ENCODE measurements at regions not wholly inside any gene's neighbourhood (a gene's known extent, or its start where the extent isn't known, plus 50 kb on each side); places are given as distances from the start of the nearest gene placed in this dataset.

- TF ChIP-seq SPI1 (IDR thresholded peaks at IDR 0.05; ENCODE audit: low read depth, low read length) = no peak
- no peak for TF ChIP-seq POLR2AphosphoS5 (IDR thresholded peaks at IDR 0.05; ENCODE audit: low read depth, low read length)
- TF ChIP-seq POLR2A (IDR thresholded peaks at IDR 0.05; ENCODE audit: low read depth, low read length) = no peak
- TF ChIP-seq TAF1 (IDR thresholded peaks at IDR 0.05; ENCODE audit: low read depth, low read length) = no peak
- no peak for TF ChIP-seq PAX5 (IDR thresholded peaks at IDR 0.05; ENCODE audit: insufficient read depth, low read length, severe bottlenecking)
- TF ChIP-seq POU2F2 (IDR thresholded peaks at IDR 0.05; ENCODE audit: low read depth, low read length) = no peak
Observed at GRCh38 chr4:137278431-137278830, 253.9 kb downstream of the PCDH18 start.
